ENCODE measurements at regions not wholly inside any gene's neighbourhood (a gene's known extent, or its start where the extent isn't known, plus 50 kb on each side); places are given as distances from the start of the nearest gene placed in this dataset.

- no peak for DNase-seq
Measured at GRCh38 chr18:24530630-24531111, 70.2 kb downstream of the HRH4 start.

DNA sequence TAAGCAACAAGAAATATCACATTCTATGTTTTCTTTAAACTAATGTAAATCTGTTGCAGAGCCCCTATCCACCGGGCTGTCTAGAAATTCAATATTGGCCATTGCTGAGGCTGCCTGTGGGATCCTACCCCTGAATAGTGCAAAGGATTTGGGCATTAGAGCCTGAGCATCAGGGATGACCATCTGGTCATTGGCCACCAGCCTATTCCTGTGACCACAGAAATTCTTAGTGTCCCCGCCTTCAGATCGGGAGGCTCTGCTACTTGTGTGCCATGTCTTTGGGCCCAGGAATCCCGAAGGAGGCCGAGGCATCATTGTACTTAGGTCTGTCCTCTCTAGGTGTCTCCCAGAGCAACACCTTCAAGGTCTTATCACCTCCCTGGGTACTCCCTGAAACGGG is 73.8 kb downstream of the HRH4 start:
- no peak for DNase-seq

GRCh38 chr18:24534737-24535136 is 74.3 kb downstream of the HRH4 start:
- no peak for DNase-seq

- DNase-seq, result no peak
Measured at GRCh38 chr18:24535527-24536295, 75.3 kb downstream of the HRH4 start.

GRCh38 chr18:24536326-24536725 is 75.9 kb downstream of the HRH4 start:
- no peak for DNase-seq

DNA sequence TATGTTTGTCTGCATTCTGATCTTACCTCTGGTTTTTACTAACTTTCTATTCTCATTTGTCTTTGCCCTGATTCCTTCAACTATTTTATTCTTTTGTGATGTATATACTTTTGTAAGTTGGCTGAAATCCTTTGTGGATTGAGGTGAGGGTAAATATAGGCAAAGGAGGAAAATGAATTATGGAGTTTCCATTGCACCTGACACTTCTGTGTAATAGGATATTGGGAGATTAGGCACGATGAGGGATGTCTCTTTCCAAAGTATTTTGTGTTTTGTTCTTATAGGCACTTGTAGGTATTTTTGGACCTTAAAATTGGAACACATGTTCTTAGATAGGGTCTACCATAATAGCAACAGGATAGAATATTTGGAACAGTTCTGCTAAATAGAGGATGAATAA is 76.4 kb downstream of the HRH4 start:
- no peak for DNase-seq

- DNase-seq, result no peak
Measured at GRCh38 chr18:24538414-24539264, 78.2 kb downstream of the HRH4 start.

DNA sequence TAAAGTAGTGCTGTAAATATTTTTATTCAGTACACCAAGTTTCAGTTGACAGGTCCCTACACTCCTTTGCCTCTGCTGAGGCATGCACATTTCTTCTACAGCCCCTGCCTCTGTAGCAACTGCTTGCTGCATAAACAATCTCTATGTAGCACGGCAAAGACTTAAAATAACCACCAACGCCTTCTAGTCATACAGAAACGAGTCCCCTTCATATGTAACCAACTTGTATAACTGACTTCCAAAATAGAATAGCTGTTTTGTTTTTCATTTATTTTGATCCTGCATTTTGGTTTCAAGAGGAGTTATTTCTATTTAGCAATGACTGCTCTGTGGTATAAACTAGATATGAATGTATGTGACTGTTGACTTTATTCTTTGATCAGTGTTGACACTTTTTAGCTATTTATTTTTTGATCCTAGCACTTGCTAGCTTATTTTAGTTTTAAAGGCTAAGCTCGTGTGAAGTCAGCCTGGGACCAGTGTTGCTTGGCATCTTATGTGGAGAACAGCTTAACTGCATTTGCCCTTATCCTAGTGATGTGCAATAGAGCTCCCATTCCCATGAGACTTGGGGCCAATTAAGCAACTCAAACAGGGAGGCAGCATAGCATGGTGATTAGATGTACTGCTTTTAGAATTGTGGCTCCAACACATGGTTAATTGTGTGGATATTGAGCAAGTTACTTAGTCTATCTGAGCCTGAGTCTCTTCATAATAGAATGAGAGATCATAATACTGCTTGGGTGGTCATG is 79.6 kb downstream of the HRH4 start:
- no peak for DNase-seq

- no peak for DNase-seq
Measured at GRCh38 chr18:24540896-24541295, 80.5 kb downstream of the HRH4 start.

- DNase-seq, result no peak
Measured at GRCh38 chr18:24543086-24543794, 82.8 kb downstream of the HRH4 start.

DNA sequence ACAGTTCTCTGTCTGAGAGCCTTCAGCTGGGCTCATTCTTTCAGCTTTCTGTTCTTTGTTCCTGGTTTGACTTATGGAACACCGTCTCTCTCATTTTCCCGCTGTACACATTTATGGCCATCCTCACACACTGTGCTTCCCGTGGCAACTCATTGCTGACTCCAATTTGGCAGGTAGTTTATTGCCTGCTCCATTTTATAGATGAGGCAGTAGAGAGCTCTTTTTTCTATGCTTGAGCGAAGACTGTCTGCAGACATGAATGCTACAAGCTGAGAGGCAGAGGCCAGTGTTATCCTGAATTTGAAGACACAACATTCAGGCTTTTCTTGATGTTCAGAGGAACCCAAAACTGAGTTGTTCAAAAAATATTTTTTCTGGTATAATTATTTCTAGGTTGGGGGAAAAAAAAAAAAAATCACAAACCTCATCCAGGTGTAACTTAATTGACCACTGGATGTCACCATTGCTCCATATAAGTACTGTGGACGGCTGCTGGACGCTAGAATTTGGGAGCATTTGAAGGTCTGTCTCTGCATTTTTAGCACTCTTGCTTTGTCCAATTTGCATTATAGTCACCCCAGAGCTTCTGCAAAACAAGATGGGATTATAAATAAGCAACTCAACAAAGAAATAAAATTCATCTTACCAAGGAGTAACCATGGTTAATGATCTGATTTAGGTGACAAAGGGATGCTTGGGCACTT is 83.5 kb downstream of the HRH4 start:
- no peak for DNase-seq

DNA sequence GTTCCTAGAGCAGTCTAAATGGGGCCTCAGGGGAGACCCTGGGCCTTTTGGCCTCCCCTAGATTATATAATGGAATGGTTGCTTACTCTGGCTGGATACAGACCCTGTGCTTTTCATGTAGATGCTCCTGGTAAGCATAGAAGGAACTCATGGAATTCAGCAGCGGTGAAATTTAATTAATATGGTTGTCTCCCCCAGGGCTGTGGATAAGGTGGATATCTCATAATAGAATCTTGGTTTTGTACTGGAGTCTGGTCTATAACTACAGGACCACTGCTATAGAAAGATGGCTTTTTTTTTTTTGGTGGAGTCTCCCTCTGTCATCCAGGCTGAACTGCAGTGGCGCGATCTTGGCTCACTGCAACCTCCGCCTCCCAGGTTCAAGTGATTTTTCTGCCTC is 84.5 kb downstream of the HRH4 start:
- no peak for DNase-seq

- no peak for DNase-seq
Measured at GRCh38 chr18:24545651-24546050, 85.2 kb downstream of the HRH4 start.

DNA sequence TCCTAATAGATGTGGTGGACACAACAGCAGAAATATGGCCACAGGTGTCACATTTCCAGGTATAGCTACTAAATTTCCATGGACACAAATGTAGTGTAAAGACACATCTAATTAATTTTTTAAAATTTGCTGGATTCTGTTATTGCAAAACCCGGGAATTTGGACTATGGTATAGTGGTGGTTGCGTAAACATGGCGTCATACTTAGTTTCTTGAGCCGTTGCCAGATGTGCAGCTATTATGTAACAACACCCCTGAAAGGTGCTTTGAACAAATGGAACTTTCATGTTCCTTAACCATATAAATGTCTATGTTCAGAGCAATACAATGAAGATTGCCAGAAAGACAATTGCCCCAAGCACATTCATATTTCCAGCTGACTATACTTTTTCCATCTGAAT is 85.9 kb downstream of the HRH4 start:
- no peak for DNase-seq

GRCh38 chr18:24548583-24548982 is 88.1 kb downstream of the HRH4 start:
- no peak for DNase-seq

DNA sequence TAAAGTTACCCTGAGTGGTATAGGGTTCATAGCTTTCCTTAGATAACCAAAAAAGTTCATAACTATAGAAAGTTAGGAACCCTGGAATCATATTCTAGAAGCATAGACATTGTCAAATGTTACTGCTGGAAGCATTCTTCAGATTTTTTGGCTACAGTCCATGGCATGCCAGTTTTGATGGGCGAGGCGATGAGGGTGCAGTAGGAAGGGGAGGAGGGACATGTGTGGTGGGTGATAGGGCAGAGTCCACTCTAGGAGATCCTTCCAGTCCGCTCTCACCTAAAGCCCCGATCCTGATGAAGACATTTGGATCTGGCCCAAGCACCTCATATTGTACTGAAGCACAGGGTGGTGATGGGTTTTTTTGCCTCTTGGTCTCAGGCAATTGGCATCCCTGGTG is 91.8 kb downstream of the HRH4 start:
- no peak for DNase-seq

DNA sequence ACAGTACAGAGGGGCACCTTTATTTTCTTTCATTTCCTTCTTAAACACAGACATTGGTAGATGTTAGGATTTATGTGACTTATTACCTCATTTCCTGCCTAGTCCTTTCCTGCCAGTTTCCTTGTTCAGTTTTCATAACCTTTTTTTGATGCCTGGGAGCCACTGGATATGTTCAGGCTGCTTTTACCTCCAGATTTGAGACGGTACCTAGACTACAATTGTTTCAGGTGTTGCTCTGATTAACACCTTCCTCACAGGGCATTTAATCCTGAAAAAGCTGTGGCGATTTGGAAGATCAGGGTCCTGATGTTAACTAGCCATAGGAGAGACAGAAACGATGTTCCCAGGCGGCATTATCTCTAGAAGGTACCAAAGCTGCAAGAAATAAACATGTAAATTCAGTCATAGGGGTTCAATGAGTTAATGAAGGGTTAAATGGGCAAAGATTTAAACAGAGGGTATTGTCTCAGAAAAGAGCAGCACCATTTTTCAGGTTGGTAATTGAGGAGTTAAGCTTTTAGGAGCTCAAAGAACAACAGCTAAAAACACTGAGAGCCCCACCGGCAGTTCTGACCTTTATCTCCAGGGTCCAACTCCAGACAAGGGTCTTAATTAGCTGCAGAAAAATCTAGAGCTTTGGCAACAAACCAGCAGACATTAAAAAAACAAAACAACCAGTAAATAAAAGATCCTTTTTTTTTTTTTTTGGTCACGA is 93.3 kb downstream of the HRH4 start:
- DNase-seq, result no peak

- no peak for DNase-seq
Measured at GRCh38 chr18:24558403-24558802, 98.0 kb downstream of the HRH4 start.

DNA sequence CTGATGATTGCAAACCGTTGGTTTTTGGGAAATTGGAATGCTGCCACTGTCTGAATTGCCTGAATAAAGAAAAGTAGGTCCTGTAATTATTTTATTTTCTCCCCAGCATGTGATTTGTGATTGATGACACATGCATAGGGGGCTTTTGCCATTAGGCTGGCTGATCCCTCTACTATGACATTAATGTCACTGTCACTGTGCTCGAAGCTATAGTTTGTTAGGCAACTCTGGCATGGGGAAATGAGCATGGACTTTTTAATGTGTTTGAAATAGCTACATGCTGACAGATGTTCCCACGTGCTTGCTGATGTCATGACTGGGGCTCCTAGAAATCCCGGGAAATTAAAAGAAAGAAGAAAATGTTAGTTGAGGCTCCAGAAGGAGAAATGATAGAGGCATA is 99.1 kb downstream of the HRH4 start:
- no peak for DNase-seq

DNA sequence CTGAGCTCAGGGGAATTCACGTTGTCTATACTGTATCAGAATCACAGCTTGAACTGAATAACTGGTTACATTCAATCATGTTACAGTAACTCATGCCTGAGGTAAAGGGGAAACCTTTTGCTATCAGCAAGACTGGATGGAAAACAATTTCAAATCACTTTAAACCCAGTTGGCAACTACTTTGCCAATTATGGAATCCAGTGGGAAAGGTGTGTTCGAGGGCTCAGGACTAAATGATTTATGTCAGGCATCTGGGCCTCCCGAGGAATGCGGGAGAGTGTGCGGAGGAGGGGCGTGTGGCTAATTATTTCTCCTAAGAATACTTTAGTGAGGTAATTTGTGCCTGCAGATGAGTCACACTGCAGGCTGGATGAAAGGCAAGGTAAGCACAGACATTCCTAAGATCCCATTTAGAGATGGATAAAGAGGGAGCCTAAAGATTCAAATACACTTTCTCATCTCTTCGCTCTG is 100.1 kb downstream of the HRH4 start:
- no peak for DNase-seq

DNA sequence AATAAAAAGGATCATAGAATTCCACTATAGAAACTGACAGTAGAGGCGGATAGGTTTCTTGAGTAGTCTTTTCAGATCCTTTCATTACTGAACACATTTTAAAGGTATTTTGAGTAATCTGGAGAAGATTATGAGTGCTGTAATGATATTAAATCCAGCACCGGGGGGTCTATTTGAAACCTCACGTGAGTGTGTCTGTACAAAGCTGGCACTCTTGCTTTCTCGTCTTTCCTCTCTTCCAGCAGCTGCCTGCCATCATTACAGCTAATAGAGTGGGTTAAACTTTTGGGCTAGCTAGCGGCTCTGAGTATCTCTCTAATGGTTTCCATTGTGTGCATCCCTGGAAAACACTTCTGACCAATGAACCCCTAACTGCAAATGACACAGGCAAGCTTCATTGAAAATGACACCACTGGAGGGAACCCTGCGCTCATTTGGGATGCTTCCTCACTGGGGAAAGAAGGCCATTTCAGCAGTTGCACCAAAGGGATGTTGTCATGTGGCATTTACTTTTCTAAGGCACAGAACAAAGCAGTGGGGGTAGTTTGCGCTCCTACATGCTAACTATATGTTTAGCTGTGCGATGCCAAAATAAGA is 101.0 kb downstream of the HRH4 start:
- no peak for DNase-seq

Data from effector CD8-positive, alpha-beta T cell (primary cell).